Putamen (tissue), 1 donor: ENCODE measurements at regions not wholly inside any gene's neighbourhood (a gene's known extent, or its start where the extent isn't known, plus 50 kb on each side); places are given as distances from the start of the nearest gene placed in this dataset.

Experiments
- DNase-seq: peaks from one replicate; pipeline ENCODE4 v3.0.0-alpha.2; 2016; ENCODE audit warnings: low spot score

- DNase-seq, result no peak
Observed at GRCh38 chr1:68331117-68331865, 99.0 kb upstream of the WLS start.

GRCh38 chr1:68330391-68330790, 98.1 kb upstream of the WLS start:
- no peak for DNase-seq

GRCh38 chr1:68329096-68329835, 96.9 kb upstream of the WLS start:
- DNase-seq, result no peak

- DNase-seq, result no peak
Observed at GRCh38 chr1:68328490-68328889, 96.2 kb upstream of the WLS start.

GRCh38 chr1:68327414-68327813, 95.1 kb upstream of the WLS start:
- DNase-seq, result no peak

GRCh38 chr1:68326481-68326880, 94.2 kb upstream of the WLS start:
- no peak for DNase-seq

- no peak for DNase-seq
Observed at GRCh38 chr1:68324316-68324715, 92.0 kb upstream of the WLS start.

GRCh38 chr1:68322837-68323687, 90.7 kb upstream of the WLS start:
- DNase-seq, result no peak

GRCh38 chr1:68322096-68322495, 89.8 kb upstream of the WLS start:
- DNase-seq, result no peak

GRCh38 chr1:68321084-68321685, 88.9 kb upstream of the WLS start:
- DNase-seq, result peak; percentile 12

- no peak for DNase-seq
Observed at GRCh38 chr1:68320349-68320748, 88.0 kb upstream of the WLS start.

- no peak for DNase-seq
Observed at GRCh38 chr1:68319907-68320306, 87.6 kb upstream of the WLS start.

- DNase-seq, result no peak
Observed at GRCh38 chr1:68317543-68317942, 85.2 kb upstream of the WLS start.

- no peak for DNase-seq
Observed at GRCh38 chr1:68314151-68314780, 81.9 kb upstream of the WLS start.

- DNase-seq, result no peak
Observed at GRCh38 chr1:68313735-68314134, 81.4 kb upstream of the WLS start.

- no peak for DNase-seq
Observed at GRCh38 chr1:68308034-68308433, 75.7 kb upstream of the WLS start.

GRCh38 chr1:68307378-68307787, 75.1 kb upstream of the WLS start:
- DNase-seq, result no peak

GRCh38 chr1:68301471-68302001, 69.2 kb upstream of the WLS start:
- DNase-seq, result no peak

- no peak for DNase-seq
Observed at GRCh38 chr1:68294367-68295066, 62.2 kb upstream of the WLS start.

GRCh38 chr1:68293609-68294366, 61.5 kb upstream of the WLS start:
- DNase-seq, result no peak
